GM12878 (cell line): ENCODE measurements at regions not wholly inside any gene's neighbourhood (a gene's known extent, or its start where the extent isn't known, plus 50 kb on each side); places are given as distances from the start of the nearest gene placed in this dataset.

Source experiments
- ATAC-seq: fragments of 200-7000 bp; cut with Tn5 transposase; 3 replicates; pipeline ENCODE4 v1.9.1; 2020; ENCODE audit warnings: mild to moderate bottlenecking, moderate library complexity
- BruUV-seq: library from RNA; stranded (reverse); fragments of 400-500 nt; replicated peaks from 2 replicates; lab custom pipeline; 2021; lab: Mats Ljungman, UMichigan
- CTCF ChIA-PET: fragments of 300-600 bp; sonication (Branson Sonifier 250); formaldehyde crosslinking; extraction: SDS; loops from one replicate; lab custom pipeline; 2021; ENCODE audit warnings: inconsistent platforms; lab: Yijun Ruan, JAX
- POLR2A ChIA-PET: fragments of 350-600 bp; formaldehyde crosslinking; extraction: SDS; loops from one replicate; lab custom pipeline; 2021; ENCODE audit warnings: inconsistent platforms; lab: Charles Lee
- RAD21 ChIA-PET: fragments of 300-600 bp; sonication (Branson Sonifier 250); formaldehyde crosslinking; loops from one replicate; lab custom pipeline; 2023; ENCODE audit warnings: antibody characterized with exemption; ENCODE audit not compliant: unreplicated experiment; lab: Charles Lee
- SMC1A ChIA-PET: fragments of 300-600 bp; sonication (Branson Sonifier 250); formaldehyde crosslinking; loops from one replicate; lab custom pipeline; 2023; ENCODE audit not compliant: unreplicated experiment, uncharacterized antibody; lab: Charles Lee
- DNase-seq: peaks from one replicate; pipeline ENCODE4 v3.0.0-alpha.2; 2011; ENCODE audit warnings: low read depth, low spot score
- FAIRE-seq: peaks from 3 replicates; lab custom pipeline; 2011; peaks lifted over from hg19 to GRCh38; lab: Jason Lieb, UNC
- H2AFZ ChIP-seq: 2 replicates; pipeline ENCODE4 v1.6.0; 2011; ENCODE audit warnings: low read depth, low read length, control low read depth; ENCODE audit not compliant: control insufficient read depth
- H3K27ac ChIP-seq: 2 replicates; pipeline ENCODE4 v1.5.1; 2011; ENCODE audit warnings: control low read depth; ENCODE audit not compliant: control insufficient read depth, insufficient read depth
- H3K27me3 ChIP-seq, 2 experiments: replicated peaks in 1 of 2; 2 replicates each; pipeline versions ENCODE4 v1.6.0 to v1.6.1; 2011; ENCODE audit warnings: low read length in 1 of 2; ENCODE audit not compliant: control insufficient read depth in 2 of 2, insufficient read depth in 2 of 2
- H3K36me3 ChIP-seq, 2 experiments: 2 replicates each; pipeline ENCODE4 v1.5.1; 2011; ENCODE audit warnings: low read length in 1 of 2; ENCODE audit not compliant: control insufficient read depth in 2 of 2, insufficient read depth in 2 of 2
- H3K4me1 ChIP-seq: 2 replicates; pipeline ENCODE4 v1.6.1; 2011; ENCODE audit warnings: mild to moderate bottlenecking, low read length, moderate library complexity, mixed read lengths; ENCODE audit not compliant: control insufficient read depth, insufficient read depth
- H3K4me2 ChIP-seq: 2 replicates; pipeline ENCODE4 v1.6.0; 2011; ENCODE audit warnings: control low read depth; ENCODE audit not compliant: control insufficient read depth, insufficient read depth
- H3K4me3 ChIP-seq: fragments of 200-600 bp; sonication (generic); 2 replicates; pipeline ENCODE4 v1.5.1; 2016
- H3K79me2 ChIP-seq: 2 replicates; pipeline ENCODE4 v1.6.0; 2011; ENCODE audit warnings: low read length; ENCODE audit not compliant: control insufficient read depth, insufficient read depth
- H3K9ac ChIP-seq: 2 replicates; pipeline ENCODE4 v1.8.0; 2011; ENCODE audit warnings: low read length, control low read depth, mixed read lengths; ENCODE audit not compliant: control insufficient read depth, insufficient read depth
- H3K9me3 ChIP-seq: replicated peaks from 3 replicates; pipeline ENCODE4 v1.5.1; 2011; ENCODE audit warnings: mild to moderate bottlenecking, low read length; ENCODE audit not compliant: control insufficient read depth, insufficient read depth
- H4K20me1 ChIP-seq: 2 replicates; pipeline ENCODE4 v1.6.0; 2011; ENCODE audit not compliant: control insufficient read depth, insufficient read depth
- BRCA1 ChIP-seq: IDR thresholded peaks from 2 replicates; pipeline ENCODE4 v1.6.1; 2011; ENCODE audit warnings: low read depth, low read length, improper control_type of control experiment
- CEBPZ ChIP-seq: fragments of 150-350 bp; IDR thresholded peaks from 2 replicates; pipeline ENCODE4 v1.6.1; 2016; ENCODE audit warnings: low read depth, low read length
- EGR1 ChIP-seq, 2 experiments: IDR thresholded peaks; 1 replicate in 1 of 2; 2 replicates in 1 of 2; pipeline ENCODE4 v1.6.1; 2011 to 2012; ENCODE audit warnings: low read depth in 2 of 2, low read length in 2 of 2, borderline replicate concordance in 1 of 2, mild to moderate bottlenecking in 1 of 2, moderate library complexity in 1 of 2
- PKNOX1 ChIP-seq: fragments of 450-650 bp; IDR thresholded peaks from 2 replicates; pipeline ENCODE4 v1.6.1; 2016; ENCODE audit warnings: mild to moderate bottlenecking
- POLR2AphosphoS5 ChIP-seq: IDR thresholded peaks from 2 replicates; pipeline ENCODE4 v1.6.1; 2011; ENCODE audit warnings: mild to moderate bottlenecking, low read length, inconsistent platforms
- PRDM15 ChIP-seq: fragments of 450-650 bp; formaldehyde crosslinking; IDR thresholded peaks from 2 replicates; pipeline ENCODE4 v1.4.0; 2020; ENCODE audit warnings: mild to moderate bottlenecking, moderate library complexity
- RCOR1 ChIP-seq: conservative IDR thresholded peaks from 2 replicates; pipeline ENCODE4 v1.6.1; 2012; ENCODE audit warnings: low read depth, low read length, improper control_type of control experiment
- SPI1 ChIP-seq: IDR thresholded peaks from 2 replicates; pipeline ENCODE4 v1.6.1; 2011; ENCODE audit warnings: low read depth, mild to moderate bottlenecking, low read length, moderate library complexity, borderline replicate concordance; ENCODE audit not compliant: insufficient read depth
- WGBS: methylation state at CpG from one replicate; pipeline ENCODE4 v1.1.6; 2016; ENCODE audit warnings: low lambda C conversion rate; ENCODE audit not compliant: insufficient replicate concordance, insufficient coverage; ENCODE audit errors: missing lambda C conversion rate; 5-methylcytosine and 5-hydroxymethylcytosine counted together
- in situ Hi-C: fragments of 300-500 bp; cut with MboI; formaldehyde crosslinking; loops from 9 replicates; pipeline ENCODE4 v1.14.3; 2018; ENCODE audit warnings: mixed read lengths
- intact Hi-C: fragments of 100-400 bp; cut with micrococcal nuclease; formaldehyde crosslinking; loops from one replicate; pipeline ENCODE4 v1.14.2; 2022; ENCODE audit not compliant: unreplicated experiment

GRCh38 chr1:24991697-24992096 is 61.6 kb upstream of the RUNX3 start:
- H3K79me2 ChIP-seq, result no peaks in the 10 kb centered on the region
- no TSS peak for BruUV-seq
- ChIA-PET POLR2A (no interaction called here), SMC1A (interaction anchor here (1.0 to 1.9 kb wide), 2 partner anchors 22 to 29 kb away, joined by 3 to 4 read pairs; no protein-coding TSS in a partner anchor), CTCF (interaction anchor here (1.4 to 1.8 kb wide), 2 partner anchors 31 to 45 kb away, joined by 4 to 7 read pairs; no protein-coding TSS in a partner anchor), RAD21 (interaction anchor here (0.6 kb wide), 1 partner anchor 30 kb away, joined by 4 read pairs; no protein-coding TSS in a partner anchor)
- H3K9ac ChIP-seq, result no peak overlapping the region
- in situ Hi-C loops (no loop called here), intact Hi-C loops (no loop called here)
- H3K4me1 ChIP-seq, result peaks cover 12% of the 10 kb centered on the region
- H3K9me3 ChIP-seq, result peaks cover 5% of the 10 kb centered on the region; the same call in 1 of the 3 replicates
- no peak overlapping the region for H3K4me3 ChIP-seq
- H2AFZ ChIP-seq, result no peak overlapping the region
- no peak overlapping the region for H3K4me2 ChIP-seq
- FAIRE-seq (no peak), DNase-seq (no peak), ATAC-seq (no peak)
- TF ChIP-seq SPI1 (peak; percentile 27; the same call in 1 of the 2 replicates), RCOR1 (no peak), BRCA1 (no peak), PRDM15 (no peak), POLR2AphosphoS5 (no peak), EGR1 (IDR thresholded peaks at IDR 0.05; ENCODE audit: borderline replicate concordance in 1 of 2, low read depth in 2 of 2, low read length in 2 of 2) (no peak), PKNOX1 (no peak), CEBPZ (no peak)
- no peaks in the 10 kb centered on the region for H3K27me3 ChIP-seq
- no peaks in the 10 kb centered on the region for H3K36me3 ChIP-seq
- WGBS, result 54% methylated on average over 7 of the region's 7 CpGs
- no peak overlapping the region for H3K27ac ChIP-seq
- no peaks in the 10 kb centered on the region for H4K20me1 ChIP-seq
